ENCODE measurements at regions not wholly inside any gene's neighbourhood (a gene's known extent, or its start where the extent isn't known, plus 50 kb on each side); places are given as distances from the start of the nearest gene placed in this dataset.

DNA sequence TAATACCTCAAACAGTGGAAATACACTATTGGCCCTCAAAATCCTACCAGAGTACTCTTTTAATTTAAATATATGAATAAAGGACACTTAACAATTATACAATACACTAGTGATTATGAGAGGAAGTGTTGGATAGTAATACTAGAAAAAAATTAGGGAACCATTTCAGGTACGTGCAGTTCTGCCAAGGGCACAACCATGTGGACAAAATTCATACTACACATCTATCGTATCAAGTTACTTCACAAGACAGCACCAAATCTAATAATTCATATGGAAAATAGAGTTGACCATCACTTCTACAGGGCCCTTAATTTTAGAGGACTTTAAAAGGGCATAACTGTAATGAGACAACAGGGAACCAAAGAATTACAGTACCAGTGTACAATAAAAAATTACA, 69.2 kb upstream of the ZCCHC13 start:
- TF ChIP-seq, protein P1, sequence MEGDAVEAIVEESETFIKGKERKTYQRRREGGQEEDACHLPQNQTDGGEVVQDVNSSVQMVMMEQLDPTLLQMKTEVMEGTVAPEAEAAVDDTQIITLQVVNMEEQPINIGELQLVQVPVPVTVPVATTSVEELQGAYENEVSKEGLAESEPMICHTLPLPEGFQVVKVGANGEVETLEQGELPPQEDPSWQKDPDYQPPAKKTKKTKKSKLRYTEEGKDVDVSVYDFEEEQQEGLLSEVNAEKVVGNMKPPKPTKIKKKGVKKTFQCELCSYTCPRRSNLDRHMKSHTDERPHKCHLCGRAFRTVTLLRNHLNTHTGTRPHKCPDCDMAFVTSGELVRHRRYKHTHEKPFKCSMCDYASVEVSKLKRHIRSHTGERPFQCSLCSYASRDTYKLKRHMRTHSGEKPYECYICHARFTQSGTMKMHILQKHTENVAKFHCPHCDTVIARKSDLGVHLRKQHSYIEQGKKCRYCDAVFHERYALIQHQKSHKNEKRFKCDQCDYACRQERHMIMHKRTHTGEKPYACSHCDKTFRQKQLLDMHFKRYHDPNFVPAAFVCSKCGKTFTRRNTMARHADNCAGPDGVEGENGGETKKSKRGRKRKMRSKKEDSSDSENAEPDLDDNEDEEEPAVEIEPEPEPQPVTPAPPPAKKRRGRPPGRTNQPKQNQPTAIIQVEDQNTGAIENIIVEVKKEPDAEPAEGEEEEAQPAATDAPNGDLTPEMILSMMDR (IDR thresholded peaks at IDR 0.05): no peak
- no peak for TF ChIP-seq POLR2A (IDR thresholded peaks at IDR 0.05)
